ENCODE measurements at regions not wholly inside any gene's neighbourhood (a gene's known extent, or its start where the extent isn't known, plus 50 kb on each side); places are given as distances from the start of the nearest gene placed in this dataset.

GRCh38 chr20:22878166-22878565, 156.9 kb upstream of the SSTR4 start:
- no peaks in the 10 kb centered on the region for H3K4me1 ChIP-seq (ENCODE audit: control insufficient read depth, extremely low read depth, insufficient read depth, low read length)
- H3K79me2 ChIP-seq (ENCODE audit: control insufficient read depth, insufficient read depth, low read length): no peaks in the 10 kb centered on the region
- H4K20me1 ChIP-seq (ENCODE audit: control insufficient read depth, extremely low read depth, insufficient read depth, low read length): no peaks in the 10 kb centered on the region
- TF ChIP-seq, protein P1, sequence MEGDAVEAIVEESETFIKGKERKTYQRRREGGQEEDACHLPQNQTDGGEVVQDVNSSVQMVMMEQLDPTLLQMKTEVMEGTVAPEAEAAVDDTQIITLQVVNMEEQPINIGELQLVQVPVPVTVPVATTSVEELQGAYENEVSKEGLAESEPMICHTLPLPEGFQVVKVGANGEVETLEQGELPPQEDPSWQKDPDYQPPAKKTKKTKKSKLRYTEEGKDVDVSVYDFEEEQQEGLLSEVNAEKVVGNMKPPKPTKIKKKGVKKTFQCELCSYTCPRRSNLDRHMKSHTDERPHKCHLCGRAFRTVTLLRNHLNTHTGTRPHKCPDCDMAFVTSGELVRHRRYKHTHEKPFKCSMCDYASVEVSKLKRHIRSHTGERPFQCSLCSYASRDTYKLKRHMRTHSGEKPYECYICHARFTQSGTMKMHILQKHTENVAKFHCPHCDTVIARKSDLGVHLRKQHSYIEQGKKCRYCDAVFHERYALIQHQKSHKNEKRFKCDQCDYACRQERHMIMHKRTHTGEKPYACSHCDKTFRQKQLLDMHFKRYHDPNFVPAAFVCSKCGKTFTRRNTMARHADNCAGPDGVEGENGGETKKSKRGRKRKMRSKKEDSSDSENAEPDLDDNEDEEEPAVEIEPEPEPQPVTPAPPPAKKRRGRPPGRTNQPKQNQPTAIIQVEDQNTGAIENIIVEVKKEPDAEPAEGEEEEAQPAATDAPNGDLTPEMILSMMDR (conservative IDR thresholded peaks at IDR 0.05 in 1 of 2, IDR thresholded peaks at IDR 0.05 in 1 of 2; ENCODE audit: low read depth in 1 of 2, low read length in 2 of 2): no peak
- TF ChIP-seq EZH2 (IDR thresholded peaks at IDR 0.05; ENCODE audit: low read length, missing control alignments): no peak
- no peaks in the 10 kb centered on the region for H3K27me3 ChIP-seq (ENCODE audit: control insufficient read depth, insufficient read depth, low read length)
- no peak overlapping the region for H3K4me2 ChIP-seq (ENCODE audit: extremely low read depth, insufficient read depth, low read length)
- no peaks in the 10 kb centered on the region for H3K9me3 ChIP-seq (ENCODE audit: control insufficient read depth, insufficient read depth, low read depth, low read length)
- no peak overlapping the region for H3K4me3 ChIP-seq (replicated peaks in 1 of 4; ENCODE audit: control extremely low read depth in 1 of 4, insufficient read depth in 1 of 4, low read depth in 3 of 4, low read length in 4 of 4)
- DNase-seq (ENCODE audit: low read depth in 2 of 2): no peak
- no peaks in the 10 kb centered on the region for H3K36me3 ChIP-seq (ENCODE audit: control insufficient read depth, insufficient read depth, low read length)
- H3K9ac ChIP-seq (ENCODE audit: insufficient read depth, low read length): no peak overlapping the region
- H3K27ac ChIP-seq (ENCODE audit: insufficient read depth, low read length): no peak overlapping the region
- H2AFZ ChIP-seq (ENCODE audit: low read length): no peak overlapping the region

- no peaks in the 10 kb centered on the region for H3K79me2 ChIP-seq (ENCODE audit: control insufficient read depth, insufficient read depth, low read length)
- H3K9ac ChIP-seq (ENCODE audit: insufficient read depth, low read length): no peak overlapping the region
- no peaks in the 10 kb centered on the region for H3K36me3 ChIP-seq (ENCODE audit: control insufficient read depth, insufficient read depth, low read length)
- H3K4me2 ChIP-seq (ENCODE audit: extremely low read depth, insufficient read depth, low read length): no peak overlapping the region
- no peak overlapping the region for H3K4me3 ChIP-seq (replicated peaks in 1 of 4; ENCODE audit: control extremely low read depth in 1 of 4, insufficient read depth in 1 of 4, low read depth in 3 of 4, low read length in 4 of 4)
- TF ChIP-seq, protein P1 (conservative IDR thresholded peaks at IDR 0.05 in 1 of 2, IDR thresholded peaks at IDR 0.05 in 1 of 2; ENCODE audit: low read depth in 1 of 2, low read length in 2 of 2): no peak
- no peak for TF ChIP-seq EZH2 (IDR thresholded peaks at IDR 0.05; ENCODE audit: low read length, missing control alignments)
- no peak for DNase-seq (ENCODE audit: low read depth in 2 of 2)
- H3K4me1 ChIP-seq (ENCODE audit: control insufficient read depth, extremely low read depth, insufficient read depth, low read length): no peaks in the 10 kb centered on the region
- no peaks in the 10 kb centered on the region for H3K27me3 ChIP-seq (ENCODE audit: control insufficient read depth, insufficient read depth, low read length)
- H3K9me3 ChIP-seq (ENCODE audit: control insufficient read depth, insufficient read depth, low read depth, low read length): no peaks in the 10 kb centered on the region
- no peaks in the 10 kb centered on the region for H4K20me1 ChIP-seq (ENCODE audit: control insufficient read depth, extremely low read depth, insufficient read depth, low read length)
- no peak overlapping the region for H2AFZ ChIP-seq (ENCODE audit: low read length)
- H3K27ac ChIP-seq (ENCODE audit: insufficient read depth, low read length): no peak overlapping the region
Measured at GRCh38 chr20:22880277-22880676, 154.8 kb upstream of the SSTR4 start.

DNA sequence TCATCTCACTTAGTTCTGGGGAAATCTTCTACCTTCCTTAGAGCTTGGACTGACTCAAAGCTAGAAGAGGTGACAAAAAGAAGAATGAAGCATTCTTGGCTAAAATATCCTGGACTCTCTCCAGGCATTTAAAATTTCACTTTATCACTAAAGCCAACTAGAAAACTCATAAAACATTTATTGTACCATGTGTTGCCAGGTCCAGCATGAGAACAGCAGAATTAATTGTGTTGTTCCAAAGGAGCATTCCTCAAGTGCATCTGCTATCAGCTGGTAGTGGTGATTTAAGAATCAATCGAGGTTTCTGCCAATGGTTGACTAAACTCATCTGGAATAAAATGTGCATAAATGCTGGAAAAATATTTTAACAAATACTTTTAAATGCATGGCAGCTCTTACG, 147.3 kb upstream of the SSTR4 start:
- no peaks in the 10 kb centered on the region for H3K4me1 ChIP-seq (ENCODE audit: control insufficient read depth, extremely low read depth, insufficient read depth, low read length)
- H3K79me2 ChIP-seq (ENCODE audit: control insufficient read depth, insufficient read depth, low read length): no peaks in the 10 kb centered on the region
- no peak for DNase-seq (ENCODE audit: low read depth in 2 of 2)
- no peak overlapping the region for H3K27ac ChIP-seq (ENCODE audit: insufficient read depth, low read length)
- H3K4me2 ChIP-seq (ENCODE audit: extremely low read depth, insufficient read depth, low read length): no peak overlapping the region
- no peaks in the 10 kb centered on the region for H3K36me3 ChIP-seq (ENCODE audit: control insufficient read depth, insufficient read depth, low read length)
- H2AFZ ChIP-seq (ENCODE audit: low read length): no peak overlapping the region
- H3K27me3 ChIP-seq (ENCODE audit: control insufficient read depth, insufficient read depth, low read length): no peaks in the 10 kb centered on the region
- H3K4me3 ChIP-seq (replicated peaks in 1 of 4; ENCODE audit: control extremely low read depth in 1 of 4, insufficient read depth in 1 of 4, low read depth in 3 of 4, low read length in 4 of 4): no peak overlapping the region
- no peak overlapping the region for H3K9ac ChIP-seq (ENCODE audit: insufficient read depth, low read length)
- no peaks in the 10 kb centered on the region for H3K9me3 ChIP-seq (ENCODE audit: control insufficient read depth, insufficient read depth, low read depth, low read length)
- no peak for TF ChIP-seq EZH2 (IDR thresholded peaks at IDR 0.05; ENCODE audit: low read length, missing control alignments)
- TF ChIP-seq, protein P1 (conservative IDR thresholded peaks at IDR 0.05 in 1 of 2, IDR thresholded peaks at IDR 0.05 in 1 of 2; ENCODE audit: low read depth in 1 of 2, low read length in 2 of 2): no peak
- no peaks in the 10 kb centered on the region for H4K20me1 ChIP-seq (ENCODE audit: control insufficient read depth, extremely low read depth, insufficient read depth, low read length)
